Lung (tissue), 11 donors: ENCODE measurements at regions not wholly inside any gene's neighbourhood (a gene's known extent, or its start where the extent isn't known, plus 50 kb on each side); places are given as distances from the start of the nearest gene placed in this dataset.
"Not testable (repeated sequence)": the region's sequence is repeated elsewhere in the genome, so short reads cannot be mapped to it uniquely, and the experiment has no call there.

Experiments used
- ATAC-seq: fragments of 200-7000 bp; cut with Tn5 transposase; one replicate; pipeline ENCODE4 v1.9.1; 2020; ENCODE audit warnings: moderate number of reproducible peaks; ENCODE audit not compliant: insufficient read depth, low FRiP score
- DNase-seq, 3 donors: peaks; one replicate each; pipeline ENCODE4 v3.0.0-alpha.2; 2013 to 2017
- H3K27ac ChIP-seq, 2 donors: one replicate each; pipeline ENCODE4 v1.5.1; 2013; ENCODE audit warnings: mild to moderate bottlenecking in 2 of 2, moderate library complexity in 2 of 2, control low read depth in 1 of 2, inconsistent platforms in 1 of 2, low read depth in 1 of 2, low read length in 1 of 2
- H3K27me3 ChIP-seq, 3 donors: one replicate each; pipeline ENCODE4 v1.5.1; 2013; ENCODE audit warnings: low read length in 2 of 3; ENCODE audit not compliant: control insufficient read depth in 3 of 3, insufficient read depth in 3 of 3
- H3K36me3 ChIP-seq, 4 donors: one replicate each; pipeline ENCODE4 v1.5.1; 2013; ENCODE audit warnings: low read length in 4 of 4, mild to moderate bottlenecking in 1 of 4, moderate library complexity in 1 of 4; ENCODE audit not compliant: control insufficient read depth in 4 of 4, insufficient read depth in 4 of 4
- H3K4me1 ChIP-seq, 5 donors: one replicate each; pipeline ENCODE4 v1.5.1; 2013; ENCODE audit warnings: low read length in 5 of 5, mild to moderate bottlenecking in 2 of 5, moderate library complexity in 1 of 5; ENCODE audit not compliant: control insufficient read depth in 5 of 5, insufficient read depth in 5 of 5
- H3K4me3 ChIP-seq: one replicate; pipeline ENCODE4 v1.5.1; 2013; ENCODE audit warnings: mild to moderate bottlenecking, control low read depth, moderate library complexity
- H3K9ac ChIP-seq, 2 donors: one replicate each; pipeline ENCODE4 v1.5.1; 2013; ENCODE audit warnings: low read length in 2 of 2, control low read depth in 1 of 2; ENCODE audit not compliant: insufficient read depth in 1 of 2
- H3K9me3 ChIP-seq, 4 donors: one replicate each; pipeline ENCODE4 v1.5.1; 2013; ENCODE audit warnings: low read length in 3 of 4, mild to moderate bottlenecking in 1 of 4, moderate library complexity in 1 of 4; ENCODE audit not compliant: control insufficient read depth in 4 of 4, insufficient read depth in 3 of 4
- WGBS, 2 donors: extraction: QIAGEN DNeasy Blood & Tissue Kit; methylation state at CpG; one replicate each; pipeline ENCODE4 v1.1.7; 2013; 5-methylcytosine and 5-hydroxymethylcytosine counted together
- TF ChIP-seq, protein P1 (sequence below): IDR thresholded peaks from 2 replicates; pipeline ENCODE4 v1.5.1; 2012; ENCODE audit warnings: mild to moderate bottlenecking; ENCODE audit errors: control extremely low read depth, extremely low read depth
- donor health status: control.
- donor health status: control.
- donor health status: Bipolar disorder and iron deficiency.
- donor health status: healthy.
- donor health status: DM: yes; HTN: yes; CAD: no.

DNA sequence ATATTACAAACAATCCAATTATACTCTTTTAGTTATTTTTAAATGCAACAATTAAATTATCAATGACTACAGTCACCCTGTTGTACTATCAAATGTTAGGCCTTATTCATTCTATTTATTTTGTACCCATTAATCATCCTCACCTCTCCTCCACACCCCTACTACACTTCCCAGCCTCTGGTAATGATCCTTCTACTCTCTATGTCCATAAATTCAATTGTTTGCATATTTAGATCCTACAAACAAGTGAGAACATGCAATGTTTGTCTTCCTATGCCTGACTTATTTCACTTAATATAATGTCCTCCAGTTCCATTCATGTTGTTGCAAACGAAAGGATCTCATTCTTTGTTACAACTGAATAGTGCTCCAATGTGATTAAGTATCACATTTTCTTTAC lies 1414.6 kb downstream of the SLITRK1 start:
- no peak overlapping the region for H3K4me3 ChIP-seq
- H3K9me3 ChIP-seq: no peaks in the 10 kb centered on the region
- 58 to 74% methylated on average over 1 of the region's 1 CpG for WGBS, 2 donors
- H3K36me3 ChIP-seq: no peaks in the 10 kb centered on the region
- H3K9ac ChIP-seq: no peak overlapping the region
- H3K27ac ChIP-seq: no peak overlapping the region
- H3K4me1 ChIP-seq: no peaks in the 10 kb centered on the region
- no peak for ATAC-seq
- no peak for DNase-seq
- TF ChIP-seq, protein P1, sequence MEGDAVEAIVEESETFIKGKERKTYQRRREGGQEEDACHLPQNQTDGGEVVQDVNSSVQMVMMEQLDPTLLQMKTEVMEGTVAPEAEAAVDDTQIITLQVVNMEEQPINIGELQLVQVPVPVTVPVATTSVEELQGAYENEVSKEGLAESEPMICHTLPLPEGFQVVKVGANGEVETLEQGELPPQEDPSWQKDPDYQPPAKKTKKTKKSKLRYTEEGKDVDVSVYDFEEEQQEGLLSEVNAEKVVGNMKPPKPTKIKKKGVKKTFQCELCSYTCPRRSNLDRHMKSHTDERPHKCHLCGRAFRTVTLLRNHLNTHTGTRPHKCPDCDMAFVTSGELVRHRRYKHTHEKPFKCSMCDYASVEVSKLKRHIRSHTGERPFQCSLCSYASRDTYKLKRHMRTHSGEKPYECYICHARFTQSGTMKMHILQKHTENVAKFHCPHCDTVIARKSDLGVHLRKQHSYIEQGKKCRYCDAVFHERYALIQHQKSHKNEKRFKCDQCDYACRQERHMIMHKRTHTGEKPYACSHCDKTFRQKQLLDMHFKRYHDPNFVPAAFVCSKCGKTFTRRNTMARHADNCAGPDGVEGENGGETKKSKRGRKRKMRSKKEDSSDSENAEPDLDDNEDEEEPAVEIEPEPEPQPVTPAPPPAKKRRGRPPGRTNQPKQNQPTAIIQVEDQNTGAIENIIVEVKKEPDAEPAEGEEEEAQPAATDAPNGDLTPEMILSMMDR: no peak
- H3K27me3 ChIP-seq: no peaks in the 10 kb centered on the region

DNA sequence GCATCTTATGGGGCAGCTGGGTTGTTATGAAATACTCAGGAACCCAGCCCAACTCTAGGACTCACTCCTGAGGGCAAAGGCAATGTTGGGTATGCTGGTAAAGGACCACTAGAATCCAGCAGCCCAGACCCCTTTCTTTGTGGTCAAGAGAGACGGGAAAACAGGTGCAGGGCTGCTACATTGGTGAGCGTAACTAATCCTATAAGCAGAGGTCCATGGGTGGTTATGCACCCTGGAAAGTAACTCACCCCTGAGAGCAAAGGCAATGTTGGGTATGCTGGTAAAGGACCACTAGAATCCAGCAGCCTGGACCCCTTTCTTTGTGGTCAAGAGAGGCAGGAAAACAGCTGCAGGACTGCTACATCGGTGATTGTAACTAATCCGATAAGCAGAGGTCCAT lies 1422.7 kb downstream of the SLITRK1 start:
- DNase-seq, ATAC-seq, H3K4me3 ChIP-seq, H3K27ac ChIP-seq, H3K9ac ChIP-seq, H3K9me3 ChIP-seq, H3K4me1 ChIP-seq, H3K36me3 ChIP-seq, H3K27me3 ChIP-seq: not testable (repeated sequence)
- WGBS, 2 donors: 77 to 81% methylated on average over 4 of the region's 4 CpGs

- TF ChIP-seq, protein P1: no peak
- H3K9ac ChIP-seq: no peak overlapping the region
- 92% methylated on average over 13 of the region's 13 CpGs for WGBS, 2 donors
Observed at GRCh38 chr13:82458169-82458568, 1424.1 kb downstream of the SLITRK1 start.

GRCh38 chr13:82457548-82457947 lies 1424.7 kb downstream of the SLITRK1 start:
- H3K9me3 ChIP-seq, H3K27me3 ChIP-seq, ATAC-seq, H3K4me1 ChIP-seq, H3K4me3 ChIP-seq, H3K9ac ChIP-seq, DNase-seq, H3K27ac ChIP-seq, H3K36me3 ChIP-seq: not testable (repeated sequence)
- 88 to 89% methylated on average over 13 of the region's 13 CpGs for WGBS, 2 donors

More at GRCh38 chr13:82458169-82458568, 1424.1 kb downstream of the SLITRK1 start:
- Histone ChIP-seq H3K36me3 (no peaks in the 10 kb centered on the region), H3K4me1 (no peaks in the 10 kb centered on the region), H3K4me3 (no peak overlapping the region), H3K9me3 (peaks cover 0 to 4% (median 0%) of the 10 kb centered on the region in 4 donors), H3K27ac (no peak overlapping the region), H3K27me3 (no peaks in the 10 kb centered on the region)
- ATAC-seq: no peak
- no peak for DNase-seq
